Peyer's patch (tissue), 4 donors: ENCODE measurements at regions not wholly inside any gene's neighbourhood (a gene's known extent, or its start where the extent isn't known, plus 50 kb on each side); places are given as distances from the start of the nearest gene placed in this dataset.

Experiments used
- CTCF ChIP-seq, 6 experiments: fragments of 450-650 bp in 4 of 6; fragments of 200-600 bp in 2 of 6; sonication (generic) in 1 of 6; IDR thresholded peaks; one replicate each; pipeline ENCODE4 v1.5.1; 2017 to 2019; ENCODE audit warnings: antibody characterized with exemption in 6 of 6, mild to moderate bottlenecking in 3 of 6, moderate library complexity in 1 of 6
- POLR2A ChIP-seq, 2 donors: fragments of 450-650 bp; IDR thresholded peaks; one replicate each; pipeline ENCODE4 v1.5.1; 2017; ENCODE audit warnings: antibody characterized with exemption in 2 of 2, mild to moderate bottlenecking in 2 of 2, moderate library complexity in 2 of 2

GRCh38 chr9:16119261-16120230, 566.7 kb downstream of the CCDC171 start:
- TF ChIP-seq CTCF (IDR thresholded peaks at IDR 0.05) (no peak), POLR2A (IDR thresholded peaks at IDR 0.05) (no peak)
